OCI-LY7 (cell line): ENCODE measurements at regions not wholly inside any gene's neighbourhood (a gene's known extent, or its start where the extent isn't known, plus 50 kb on each side); places are given as distances from the start of the nearest gene placed in this dataset.

ENCODE experiments used
- BruUV-seq: library from RNA; stranded (reverse); fragments of 400-500 nt; replicated peaks from 2 replicates; lab custom pipeline; 2021; lab: Mats Ljungman, UMichigan
- CTCF ChIA-PET: fragments of 300-600 bp; sonication (Branson Sonifier 250); formaldehyde crosslinking; loops from one replicate; lab custom pipeline; 2022; ENCODE audit warnings: antibody characterized with exemption; ENCODE audit not compliant: unreplicated experiment; lab: Charles Lee
- POLR2A ChIA-PET: fragments of 300-600 bp; sonication (Branson Sonifier 250); formaldehyde crosslinking; loops from one replicate; lab custom pipeline; 2022; ENCODE audit warnings: antibody characterized with exemption; lab: Charles Lee
- DNase-seq: peaks from one replicate; pipeline ENCODE4 v3.0.0-alpha.2; 2015; ENCODE audit warnings: low spot score
- H2AFZ ChIP-seq: fragments of 200-600 bp; sonication (generic), shearing (Covaris generic); 2 replicates; pipeline ENCODE4 v1.6.1; 2014; ENCODE audit warnings: mild to moderate bottlenecking, antibody characterized with exemption, low read length, moderate library complexity
- H3K27ac ChIP-seq: fragments of 200-600 bp; sonication (generic); 2 replicates; pipeline ENCODE4 v1.5.1; 2014; ENCODE audit warnings: mixed run types, low read depth, mild to moderate bottlenecking, moderate library complexity, low read length, inconsistent platforms; ENCODE audit not compliant: poor library complexity, severe bottlenecking
- H3K36me3 ChIP-seq: fragments of 200-600 bp; sonication (generic); 2 replicates; pipeline ENCODE4 v1.6.1; 2014; ENCODE audit warnings: mild to moderate bottlenecking, antibody characterized with exemption, low read length, moderate library complexity, mixed read lengths; ENCODE audit not compliant: insufficient read depth
- H3K4me1 ChIP-seq: fragments of 200-600 bp; sonication (generic); 2 replicates; pipeline ENCODE4 v1.5.1; 2014; ENCODE audit warnings: mild to moderate bottlenecking, low read length; ENCODE audit not compliant: insufficient read depth, poor library complexity, severe bottlenecking
- H3K4me2 ChIP-seq: fragments of 200-600 bp; sonication (generic); 2 replicates; pipeline ENCODE4 v1.6.1; 2014; ENCODE audit warnings: mild to moderate bottlenecking, low read length
- H3K4me3 ChIP-seq: fragments of 200-600 bp; sonication (generic); 2 replicates; pipeline ENCODE4 v1.5.1; 2014; ENCODE audit warnings: mild to moderate bottlenecking, low read depth, low read length; ENCODE audit not compliant: poor library complexity, severe bottlenecking
- H3K79me2 ChIP-seq: fragments of 200-600 bp; sonication (generic); 2 replicates; pipeline ENCODE4 v1.6.1; 2016; ENCODE audit warnings: low read depth, mild to moderate bottlenecking, low read length, moderate library complexity, mixed read lengths; ENCODE audit not compliant: insufficient read depth
- H3K9me2 ChIP-seq: fragments of 200-600 bp; sonication (generic); 2 replicates; pipeline ENCODE4 v1.6.1; 2016; ENCODE audit warnings: mild to moderate bottlenecking, low read length, mixed read lengths; ENCODE audit not compliant: insufficient read depth
- H3K9me3 ChIP-seq: fragments of 200-600 bp; sonication (generic); 2 replicates; pipeline ENCODE4 v1.6.1; 2014; ENCODE audit warnings: mild to moderate bottlenecking, mixed run types, low read length, mixed read lengths
- H4K20me1 ChIP-seq: fragments of 200-600 bp; sonication (generic); 2 replicates; pipeline ENCODE4 v1.6.1; 2014; ENCODE audit warnings: mild to moderate bottlenecking, antibody characterized with exemption, low read length, moderate library complexity, mixed read lengths; ENCODE audit not compliant: insufficient read depth
- EZH2phosphoT487 ChIP-seq: fragments of 200-600 bp; sonication (generic); IDR thresholded peaks from 2 replicates; pipeline ENCODE4 v1.6.1; 2018; ENCODE audit warnings: low read depth, borderline replicate concordance, mild to moderate bottlenecking, mixed run types, antibody characterized with exemption, low read length, moderate library complexity, mixed read lengths
- intact Hi-C: fragments of 100-400 bp; cut with micrococcal nuclease; formaldehyde crosslinking; loops from one replicate; pipeline ENCODE4 v1.10.0; 2022; ENCODE audit not compliant: unreplicated experiment
- TF ChIP-seq, protein P1 (sequence below): fragments of 200-600 bp; sonication (generic); conservative IDR thresholded peaks from 2 replicates; pipeline ENCODE4 v1.5.1; 2014; ENCODE audit warnings: mild to moderate bottlenecking, antibody characterized with exemption, low read length, moderate library complexity, mixed read lengths

DNA sequence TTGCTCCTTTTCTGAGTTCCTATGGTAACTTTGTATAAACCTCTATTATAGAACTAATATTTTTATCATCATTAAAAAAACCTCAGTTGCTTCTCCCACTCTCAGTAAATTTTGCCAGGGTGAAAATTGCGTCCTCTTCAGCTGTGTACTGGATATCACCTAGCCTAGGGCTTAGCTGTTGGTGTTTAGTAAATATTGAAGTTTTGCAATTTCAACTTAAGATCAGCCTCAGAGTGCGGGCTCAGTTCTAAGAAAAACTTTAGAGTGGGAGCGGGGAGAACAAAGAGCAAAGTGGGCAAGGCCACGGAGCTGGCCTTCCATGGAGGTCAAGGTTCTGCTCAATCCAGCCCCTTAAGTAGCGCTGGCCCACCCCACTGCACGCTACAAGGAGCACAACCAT, 488.3 kb upstream of the SPRED2 start:
- no peak for TF ChIP-seq EZH2phosphoT487
- TF ChIP-seq, protein P1, sequence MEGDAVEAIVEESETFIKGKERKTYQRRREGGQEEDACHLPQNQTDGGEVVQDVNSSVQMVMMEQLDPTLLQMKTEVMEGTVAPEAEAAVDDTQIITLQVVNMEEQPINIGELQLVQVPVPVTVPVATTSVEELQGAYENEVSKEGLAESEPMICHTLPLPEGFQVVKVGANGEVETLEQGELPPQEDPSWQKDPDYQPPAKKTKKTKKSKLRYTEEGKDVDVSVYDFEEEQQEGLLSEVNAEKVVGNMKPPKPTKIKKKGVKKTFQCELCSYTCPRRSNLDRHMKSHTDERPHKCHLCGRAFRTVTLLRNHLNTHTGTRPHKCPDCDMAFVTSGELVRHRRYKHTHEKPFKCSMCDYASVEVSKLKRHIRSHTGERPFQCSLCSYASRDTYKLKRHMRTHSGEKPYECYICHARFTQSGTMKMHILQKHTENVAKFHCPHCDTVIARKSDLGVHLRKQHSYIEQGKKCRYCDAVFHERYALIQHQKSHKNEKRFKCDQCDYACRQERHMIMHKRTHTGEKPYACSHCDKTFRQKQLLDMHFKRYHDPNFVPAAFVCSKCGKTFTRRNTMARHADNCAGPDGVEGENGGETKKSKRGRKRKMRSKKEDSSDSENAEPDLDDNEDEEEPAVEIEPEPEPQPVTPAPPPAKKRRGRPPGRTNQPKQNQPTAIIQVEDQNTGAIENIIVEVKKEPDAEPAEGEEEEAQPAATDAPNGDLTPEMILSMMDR, result no peak
- intact Hi-C loops, result no loop called here
- H3K27ac ChIP-seq, result no peak overlapping the region
- no peak overlapping the region for H2AFZ ChIP-seq
- H3K4me1 ChIP-seq, result no peaks in the 10 kb centered on the region
- no peaks in the 10 kb centered on the region for H3K36me3 ChIP-seq
- DNase-seq, result no peak
- H3K9me3 ChIP-seq, result no peaks in the 10 kb centered on the region
- H3K79me2 ChIP-seq, result no peaks in the 10 kb centered on the region
- no peak overlapping the region for H3K4me3 ChIP-seq
- ChIA-PET POLR2A (no interaction called here), CTCF (no interaction called here)
- no peak overlapping the region for H3K4me2 ChIP-seq
- BruUV-seq, result no TSS peak
- no peaks in the 10 kb centered on the region for H4K20me1 ChIP-seq
- no peaks in the 10 kb centered on the region for H3K9me2 ChIP-seq

GRCh38 chr2:65919550-65920188, 487.3 kb upstream of the SPRED2 start:
- H3K4me3 ChIP-seq, result no peak overlapping the region
- ChIA-PET POLR2A (no interaction called here), CTCF (no interaction called here)
- no peak for TF ChIP-seq EZH2phosphoT487
- TF ChIP-seq, protein P1, result no peak
- H3K79me2 ChIP-seq, result no peaks in the 10 kb centered on the region
- intact Hi-C loops, result no loop called here
- BruUV-seq, result no TSS peak
- no peaks in the 10 kb centered on the region for H3K9me3 ChIP-seq
- H3K36me3 ChIP-seq, result no peaks in the 10 kb centered on the region
- no peak overlapping the region for H3K27ac ChIP-seq
- no peak overlapping the region for H3K4me2 ChIP-seq
- no peaks in the 10 kb centered on the region for H4K20me1 ChIP-seq
- no peak overlapping the region for H2AFZ ChIP-seq
- no peak for DNase-seq
- H3K4me1 ChIP-seq, result no peaks in the 10 kb centered on the region
- no peaks in the 10 kb centered on the region for H3K9me2 ChIP-seq

- Histone ChIP-seq H2AFZ (no peak overlapping the region), H3K4me3 (no peak overlapping the region), H3K9me3 (no peaks in the 10 kb centered on the region), H3K4me2 (no peak overlapping the region), H3K27ac (no peak overlapping the region), H4K20me1 (no peaks in the 10 kb centered on the region), H3K9me2 (no peaks in the 10 kb centered on the region), H3K4me1 (no peaks in the 10 kb centered on the region), H3K79me2 (no peaks in the 10 kb centered on the region), H3K36me3 (no peaks in the 10 kb centered on the region)
- POLR2A ChIA-PET, result no interaction called here
- intact Hi-C loops, result no loop called here
- DNase-seq, result no peak
- TF ChIP-seq, protein P1, result no peak; the same call in 1 of the 2 replicates
- TF ChIP-seq EZH2phosphoT487, result no peak
- CTCF ChIA-PET, result no interaction called here
- BruUV-seq, result no TSS peak
Measured at GRCh38 chr2:65918760-65919187, 486.4 kb upstream of the SPRED2 start.
